ENCODE measurements at regions not wholly inside any gene's neighbourhood (a gene's known extent, or its start where the extent isn't known, plus 50 kb on each side); places are given as distances from the start of the nearest gene placed in this dataset.

DNA sequence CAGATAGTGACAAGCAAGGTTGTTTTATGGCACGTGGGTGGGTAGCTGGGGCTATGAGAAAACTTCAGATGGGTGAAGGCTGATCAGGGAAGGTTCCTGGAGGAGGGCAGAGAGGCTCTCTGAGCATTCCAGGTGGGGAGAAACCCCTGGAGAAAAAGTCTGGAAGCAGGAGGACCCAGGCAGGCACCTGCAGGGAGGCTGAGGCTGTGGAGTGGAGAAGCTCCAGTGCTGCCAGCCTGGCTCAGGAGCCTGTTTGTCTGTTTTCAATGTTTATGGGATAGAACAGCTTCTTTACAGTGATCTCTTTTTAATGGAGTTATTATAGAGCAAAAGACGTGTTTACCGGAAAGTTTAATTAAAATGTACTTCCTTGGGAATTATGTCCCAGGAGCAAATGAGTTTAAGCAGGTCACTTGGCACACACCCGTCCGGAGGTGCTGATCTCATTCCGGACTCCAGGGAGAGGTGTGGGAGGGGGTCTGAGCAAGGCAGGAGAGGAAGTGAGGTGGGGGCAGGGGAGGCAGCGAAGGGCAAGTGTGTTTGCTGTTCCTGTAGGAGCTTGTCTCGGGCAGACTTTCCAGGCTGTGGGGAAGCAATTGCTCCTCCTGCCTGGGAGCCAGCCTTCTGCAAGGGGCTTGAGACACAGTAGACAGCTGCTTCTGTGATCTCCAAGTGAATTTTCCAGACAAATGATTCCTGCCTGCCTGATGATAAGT is 239.5 kb downstream of the MYCN start:
- TF ChIP-seq ZNF274 (IDR thresholded peaks at IDR 0.05; ENCODE audit: low read depth, low read length) (no peak), SUZ12 (IDR thresholded peaks at IDR 0.05; ENCODE audit: extremely low read depth, insufficient read depth, insufficient read length) (no peak), YY1 (IDR thresholded peaks at IDR 0.05; ENCODE audit: insufficient read depth, insufficient read length) (no peak)
